ENCODE measurements at regions not wholly inside any gene's neighbourhood (a gene's known extent, or its start where the extent isn't known, plus 50 kb on each side); places are given as distances from the start of the nearest gene placed in this dataset.

GRCh38 chr2:220366765-220367164, 739.3 kb downstream of the SLC4A3 start:
- TF ChIP-seq CTCF (IDR thresholded peaks at IDR 0.05) (no peak), ZFX (IDR thresholded peaks at IDR 0.05; ENCODE audit: borderline replicate concordance) (no peak)

Measured in 22Rv1 (cell line).